Endothelial cell of umbilical vein (primary cell): ENCODE measurements at regions not wholly inside any gene's neighbourhood (a gene's known extent, or its start where the extent isn't known, plus 50 kb on each side); places are given as distances from the start of the nearest gene placed in this dataset.

Experiments
- CTCF ChIP-seq, 2 donors: IDR thresholded peaks; 1 replicate in 1 of 2; 2 replicates in 1 of 2; pipeline ENCODE4 v1.5.1; 2011; ENCODE audit warnings: low read length in 2 of 2, mild to moderate bottlenecking in 2 of 2, moderate library complexity in 2 of 2, control low read depth in 1 of 2, inconsistent platforms in 1 of 2, low read depth in 1 of 2; ENCODE audit not compliant: insufficient read depth in 1 of 2; ENCODE audit errors: extremely low read depth in 1 of 2
- EZH2 ChIP-seq: IDR thresholded peaks from 2 replicates; pipeline ENCODE4 v1.6.1; 2012; ENCODE audit warnings: borderline replicate concordance, low read depth, mild to moderate bottlenecking, moderate library complexity, low read length, inconsistent platforms; ENCODE audit not compliant: severe bottlenecking
- FOS ChIP-seq: IDR thresholded peaks from 2 replicates; pipeline ENCODE4 v1.6.1; 2011; ENCODE audit warnings: mild to moderate bottlenecking, low read length, moderate library complexity, borderline replicate concordance; ENCODE audit not compliant: insufficient read depth
- GATA2 ChIP-seq: IDR thresholded peaks from 2 replicates; pipeline ENCODE4 v1.7.0; 2011; ENCODE audit warnings: low read depth, mild to moderate bottlenecking, moderate library complexity, mixed read lengths, low read length; ENCODE audit not compliant: insufficient read length, insufficient read depth
- MAX ChIP-seq: IDR thresholded peaks from 2 replicates; pipeline ENCODE4 v1.6.1; 2011; ENCODE audit not compliant: insufficient read depth, insufficient read length
- MYC ChIP-seq: IDR thresholded peaks from one replicate; pipeline ENCODE4 v1.6.1; 2011; ENCODE audit warnings: mild to moderate bottlenecking, low read depth, low read length
- POLR2A ChIP-seq: IDR thresholded peaks from 2 replicates; pipeline ENCODE4 v1.6.1; 2012; ENCODE audit warnings: low read depth, mild to moderate bottlenecking, control low read depth, low read length
- POLR2AphosphoS5 ChIP-seq: IDR thresholded peaks from 2 replicates; pipeline ENCODE4 v1.6.1; 2012; ENCODE audit warnings: low read depth, mild to moderate bottlenecking, control low read depth, low read length, moderate library complexity; ENCODE audit not compliant: insufficient read depth

DNA sequence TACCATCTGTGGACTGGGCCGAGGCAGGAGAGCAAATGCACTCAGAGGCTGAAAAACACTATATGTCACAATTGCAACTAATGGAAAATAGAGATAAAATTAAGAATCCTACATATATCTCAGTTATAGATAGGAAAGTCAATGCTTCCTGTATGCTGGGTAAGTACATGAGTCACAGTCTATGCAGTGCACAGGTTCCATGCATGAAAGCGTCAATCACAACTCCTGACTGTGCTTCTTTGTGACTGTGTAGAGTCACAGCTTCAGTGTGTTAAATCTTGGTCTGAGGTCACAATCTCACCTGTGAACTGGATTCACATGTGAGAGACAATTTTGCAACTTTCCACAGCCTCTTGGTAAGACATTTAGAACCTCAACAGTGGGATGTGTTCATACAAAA, 247.2 kb downstream of the RPS4Y2 start:
- no peak for TF ChIP-seq FOS
- TF ChIP-seq CTCF (IDR thresholded peaks at IDR 0.05; ENCODE audit: extremely low read depth in 1 of 2, insufficient read depth in 1 of 2, low read depth in 1 of 2, low read length in 2 of 2), result no peak
- no peak for TF ChIP-seq POLR2A
- TF ChIP-seq POLR2AphosphoS5, result no peak
- no peak for TF ChIP-seq EZH2
- TF ChIP-seq MYC, result no peak
- no peak for TF ChIP-seq MAX
- no peak for TF ChIP-seq GATA2
